A673 (cell line): ENCODE measurements at regions not wholly inside any gene's neighbourhood (a gene's known extent, or its start where the extent isn't known, plus 50 kb on each side); places are given as distances from the start of the nearest gene placed in this dataset.

Source experiments
- CTCF ChIP-seq: fragments of 300-800, 200-600 bp; sonication (generic); conservative IDR thresholded peaks from 2 replicates; pipeline ENCODE4 v1.5.1; 2017; ENCODE audit warnings: low read depth, mild to moderate bottlenecking, antibody characterized with exemption, low read length, moderate library complexity, mixed read lengths
- EZH2 ChIP-seq: fragments of 200-600 bp; sonication (generic); IDR thresholded peaks from 2 replicates; pipeline ENCODE4 v1.6.1; 2017; ENCODE audit warnings: borderline replicate concordance, low read depth, mild to moderate bottlenecking, mixed read lengths, antibody characterized with exemption, low read length; ENCODE audit not compliant: poor library complexity, severe bottlenecking

GRCh38 chr18:3383381-3383915, 66.5 kb upstream of the TGIF1 start:
- no peak for TF ChIP-seq CTCF
- TF ChIP-seq EZH2, result no peak
